GM13977 (cell line): ENCODE measurements at regions not wholly inside any gene's neighbourhood (a gene's known extent, or its start where the extent isn't known, plus 50 kb on each side); places are given as distances from the start of the nearest gene placed in this dataset.
A peak's percentile ranks its signal among the peaks of the same experiment; 100 is the strongest.

Source experiments
- DNase-seq: peaks from one replicate; pipeline ENCODE4 v3.0.0; 2012; ENCODE audit warnings: low spot score
- CTCF ChIP-seq: IDR thresholded peaks from 2 replicates; pipeline ENCODE4 v1.5.1; 2012; ENCODE audit warnings: mild to moderate bottlenecking, control low read depth; ENCODE audit not compliant: insufficient read depth; ENCODE audit errors: extremely low read depth, missing control alignments
- in situ Hi-C: fragments of 300-500 bp; cut with MboI; formaldehyde crosslinking; loops from one replicate; pipeline ENCODE4 v1.12.0; 2022; ENCODE audit warnings: low sequenced_read_pairs, low pct_unique_long_range_greater_than_20kb, mixed read lengths, inconsistent platforms; ENCODE audit not compliant: unreplicated experiment

DNA sequence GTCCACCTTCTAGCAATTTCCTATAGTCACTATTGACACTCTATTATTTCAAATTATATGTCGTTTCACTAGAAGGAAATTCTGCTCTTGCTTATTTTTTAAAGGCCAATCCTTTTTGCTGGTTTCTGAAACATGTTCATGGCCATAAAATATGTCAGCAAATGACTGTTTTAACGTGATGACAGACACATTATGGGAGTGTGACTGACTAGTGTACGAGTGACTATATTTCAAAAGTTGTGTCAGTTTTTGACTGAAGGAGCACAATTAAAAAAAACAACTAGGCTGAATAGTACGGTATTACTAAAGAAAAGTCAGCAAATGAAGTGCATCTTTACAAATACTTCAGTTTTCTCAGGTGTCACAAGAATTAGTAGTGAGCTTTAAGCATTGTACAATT is 196.0 kb downstream of the NR4A2 start:
- no peak for TF ChIP-seq CTCF
- in situ Hi-C loops = no loop called here
- no peak for DNase-seq

DNA sequence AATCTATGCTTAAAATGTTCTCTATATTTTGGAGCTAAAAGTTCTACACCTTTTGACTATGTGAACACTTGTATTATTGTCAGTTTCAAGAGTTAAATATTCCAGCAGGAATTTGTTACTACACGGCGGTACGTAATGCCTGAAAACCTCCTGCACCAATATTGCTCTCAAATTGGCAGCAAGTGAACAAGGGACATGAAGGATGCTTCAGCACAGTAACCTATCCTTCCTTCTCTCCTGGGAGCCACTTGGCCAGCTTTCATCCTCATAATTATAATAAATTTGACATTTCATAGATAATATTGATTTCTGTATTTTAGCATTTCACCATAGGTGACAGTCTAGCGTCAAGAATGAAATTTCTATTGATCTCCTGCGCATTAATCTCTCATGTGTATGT is 197.6 kb downstream of the NR4A2 start:
- TF ChIP-seq CTCF = no peak
- in situ Hi-C loops = no loop called here
- no peak for DNase-seq

- TF ChIP-seq CTCF = no peak
- no peak for DNase-seq
- in situ Hi-C loops = no loop called here
Observed at GRCh38 chr2:156132941-156133340, 199.6 kb downstream of the NR4A2 start.

GRCh38 chr2:156132130-156132529 is 200.4 kb downstream of the NR4A2 start:
- TF ChIP-seq CTCF = no peak
- in situ Hi-C loops = no loop called here

GRCh38 chr2:156129227-156129626 is 203.3 kb downstream of the NR4A2 start:
- no peak for DNase-seq

More at GRCh38 chr2:156132130-156132529, 200.4 kb downstream of the NR4A2 start:
- no peak for DNase-seq

GRCh38 chr2:156125018-156125417 is 207.5 kb downstream of the NR4A2 start:
- DNase-seq = no peak
- no peak for TF ChIP-seq CTCF
- in situ Hi-C loops = no loop called here

More at GRCh38 chr2:156129227-156129626, 203.3 kb downstream of the NR4A2 start:
- in situ Hi-C loops = no loop called here
- peak; percentile 10 for TF ChIP-seq CTCF

DNA sequence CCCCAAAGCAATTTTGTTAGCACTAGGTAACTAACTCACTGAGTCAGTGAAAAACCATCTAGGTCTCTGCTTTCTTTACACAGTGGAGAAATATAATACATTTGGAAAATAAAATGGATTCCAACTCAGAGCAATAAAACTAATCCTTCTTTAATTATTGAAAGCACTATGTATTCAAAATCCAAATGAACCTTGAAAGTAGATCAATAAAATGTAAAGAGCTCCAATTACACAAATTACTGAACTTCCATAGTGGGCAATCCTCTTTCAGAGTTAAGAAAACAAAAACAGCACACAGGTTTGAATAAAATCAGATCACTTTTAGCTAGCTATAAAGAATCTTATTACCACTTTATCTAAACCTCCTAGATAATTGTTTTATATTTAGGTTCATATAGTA is 208.1 kb downstream of the NR4A2 start:
- in situ Hi-C loops = no loop called here
- no peak for DNase-seq
- no peak for TF ChIP-seq CTCF
